ENCODE measurements at regions not wholly inside any gene's neighbourhood (a gene's known extent, or its start where the extent isn't known, plus 50 kb on each side); places are given as distances from the start of the nearest gene placed in this dataset.

DNA sequence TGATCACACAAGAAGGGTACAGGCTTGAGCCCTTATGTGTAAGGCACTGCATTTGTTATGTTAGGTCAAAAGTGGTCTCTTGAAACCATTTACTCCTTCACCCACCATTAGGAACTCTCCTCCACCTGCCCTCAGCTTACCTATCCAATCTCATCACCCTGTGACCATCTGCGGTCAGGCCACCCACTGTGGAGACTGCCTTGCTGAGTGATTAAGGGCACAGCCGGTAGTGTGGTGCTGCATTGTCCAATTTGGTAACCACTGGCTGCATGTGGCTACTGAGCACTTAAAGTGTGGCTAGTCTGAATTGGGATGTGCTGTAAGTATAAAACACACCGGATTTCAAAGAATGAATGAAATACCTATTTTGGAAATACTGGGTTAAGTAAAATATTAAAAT lies 177.1 kb upstream of the PARP11 start:
- TF ChIP-seq MXI1 (conservative IDR thresholded peaks at IDR 0.05; ENCODE audit: poor library complexity, severe bottlenecking): no peak
- TF ChIP-seq, protein P1, sequence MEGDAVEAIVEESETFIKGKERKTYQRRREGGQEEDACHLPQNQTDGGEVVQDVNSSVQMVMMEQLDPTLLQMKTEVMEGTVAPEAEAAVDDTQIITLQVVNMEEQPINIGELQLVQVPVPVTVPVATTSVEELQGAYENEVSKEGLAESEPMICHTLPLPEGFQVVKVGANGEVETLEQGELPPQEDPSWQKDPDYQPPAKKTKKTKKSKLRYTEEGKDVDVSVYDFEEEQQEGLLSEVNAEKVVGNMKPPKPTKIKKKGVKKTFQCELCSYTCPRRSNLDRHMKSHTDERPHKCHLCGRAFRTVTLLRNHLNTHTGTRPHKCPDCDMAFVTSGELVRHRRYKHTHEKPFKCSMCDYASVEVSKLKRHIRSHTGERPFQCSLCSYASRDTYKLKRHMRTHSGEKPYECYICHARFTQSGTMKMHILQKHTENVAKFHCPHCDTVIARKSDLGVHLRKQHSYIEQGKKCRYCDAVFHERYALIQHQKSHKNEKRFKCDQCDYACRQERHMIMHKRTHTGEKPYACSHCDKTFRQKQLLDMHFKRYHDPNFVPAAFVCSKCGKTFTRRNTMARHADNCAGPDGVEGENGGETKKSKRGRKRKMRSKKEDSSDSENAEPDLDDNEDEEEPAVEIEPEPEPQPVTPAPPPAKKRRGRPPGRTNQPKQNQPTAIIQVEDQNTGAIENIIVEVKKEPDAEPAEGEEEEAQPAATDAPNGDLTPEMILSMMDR (IDR thresholded peaks at IDR 0.05; ENCODE audit: poor library complexity, severe bottlenecking): no peak
- no peak for TF ChIP-seq RAD21 (conservative IDR thresholded peaks at IDR 0.05)
